ENCODE measurements at regions not wholly inside any gene's neighbourhood (a gene's known extent, or its start where the extent isn't known, plus 50 kb on each side); places are given as distances from the start of the nearest gene placed in this dataset.

- TF ChIP-seq CTCF (IDR thresholded peaks at IDR 0.05) (no peak), PREB (CRISPR knock-in tag; IDR thresholded peaks at IDR 0.05; ENCODE audit: borderline replicate concordance) (no peak), ZBTB43 (CRISPR knock-in tag; IDR thresholded peaks at IDR 0.05) (no peak), ZNF121 (CRISPR knock-in tag; IDR thresholded peaks at IDR 0.05) (no peak), JUN (CRISPR knock-in tag; IDR thresholded peaks at IDR 0.05) (no peak), ZNF671 (CRISPR knock-in tag; IDR thresholded peaks at IDR 0.05) (no peak), FOXJ3 (CRISPR knock-in tag; IDR thresholded peaks at IDR 0.05; ENCODE audit: borderline replicate concordance) (no peak), TEAD4 (CRISPR knock-in tag; IDR thresholded peaks at IDR 0.05) (no peak), ETV6 (CRISPR knock-in tag; IDR thresholded peaks at IDR 0.05) (no peak), ZMAT4 (CRISPR knock-in tag; IDR thresholded peaks at IDR 0.05) (no peak)
These were observed 59.7 kb downstream of the CXCR4 start for GRCh38 chr2:136058262-136058661.

Data from WTC11 (cell line).